Gastrocnemius medialis (tissue), 4 donors: ENCODE measurements at regions not wholly inside any gene's neighbourhood (a gene's known extent, or its start where the extent isn't known, plus 50 kb on each side); places are given as distances from the start of the nearest gene placed in this dataset.

Source experiments
- POLR2A ChIP-seq, 2 donors: fragments of 450-650 bp; IDR thresholded peaks; one replicate each; pipeline ENCODE4 v1.6.1; 2017; ENCODE audit warnings: antibody characterized with exemption in 2 of 2, mild to moderate bottlenecking in 2 of 2, moderate library complexity in 2 of 2
- TF ChIP-seq, protein P1 (sequence below), 5 experiments: fragments of 450-650 bp in 3 of 5; fragments of 200-600 bp in 2 of 5; sonication (generic) in 2 of 5; IDR thresholded peaks in 4 of 5; conservative IDR thresholded peaks in 1 of 5; 1 replicate in 4 of 5; 2 replicates in 1 of 5; pipeline ENCODE4 v1.5.1; 2016 to 2019; ENCODE audit warnings: antibody characterized with exemption in 5 of 5, mild to moderate bottlenecking in 3 of 5, moderate library complexity in 3 of 5

GRCh38 chr6:154930451-154930851 lies 64.7 kb upstream of the TIAM2 start:
- TF ChIP-seq, protein P1, sequence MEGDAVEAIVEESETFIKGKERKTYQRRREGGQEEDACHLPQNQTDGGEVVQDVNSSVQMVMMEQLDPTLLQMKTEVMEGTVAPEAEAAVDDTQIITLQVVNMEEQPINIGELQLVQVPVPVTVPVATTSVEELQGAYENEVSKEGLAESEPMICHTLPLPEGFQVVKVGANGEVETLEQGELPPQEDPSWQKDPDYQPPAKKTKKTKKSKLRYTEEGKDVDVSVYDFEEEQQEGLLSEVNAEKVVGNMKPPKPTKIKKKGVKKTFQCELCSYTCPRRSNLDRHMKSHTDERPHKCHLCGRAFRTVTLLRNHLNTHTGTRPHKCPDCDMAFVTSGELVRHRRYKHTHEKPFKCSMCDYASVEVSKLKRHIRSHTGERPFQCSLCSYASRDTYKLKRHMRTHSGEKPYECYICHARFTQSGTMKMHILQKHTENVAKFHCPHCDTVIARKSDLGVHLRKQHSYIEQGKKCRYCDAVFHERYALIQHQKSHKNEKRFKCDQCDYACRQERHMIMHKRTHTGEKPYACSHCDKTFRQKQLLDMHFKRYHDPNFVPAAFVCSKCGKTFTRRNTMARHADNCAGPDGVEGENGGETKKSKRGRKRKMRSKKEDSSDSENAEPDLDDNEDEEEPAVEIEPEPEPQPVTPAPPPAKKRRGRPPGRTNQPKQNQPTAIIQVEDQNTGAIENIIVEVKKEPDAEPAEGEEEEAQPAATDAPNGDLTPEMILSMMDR (IDR thresholded peaks at IDR 0.05 in 4 of 5, conservative IDR thresholded peaks at IDR 0.05 in 1 of 5) = no peak
- no peak for TF ChIP-seq POLR2A (IDR thresholded peaks at IDR 0.05)
